Smooth muscle cell (in vitro differentiated cells): ENCODE measurements at regions not wholly inside any gene's neighbourhood (a gene's known extent, or its start where the extent isn't known, plus 50 kb on each side); places are given as distances from the start of the nearest gene placed in this dataset.

ENCODE experiments used
- DNase-seq: peaks from one replicate; lab custom pipeline; 2025; ENCODE audit not compliant: unreplicated experiment; lab: John Stamatoyannopoulos, UW
- H2AFZ ChIP-seq: fragments of 200-600 bp; sonication (generic); 2 replicates; pipeline ENCODE4 v1.6.0; 2016; ENCODE audit warnings: antibody characterized with exemption, low read depth, mild to moderate bottlenecking
- H3F3A ChIP-seq: fragments of 200-600 bp; sonication (generic); 2 replicates; pipeline ENCODE4 v1.6.0; 2017; ENCODE audit warnings: antibody characterized with exemption, low read depth
- H3K27ac ChIP-seq: fragments of 200-600 bp; sonication (generic); 2 replicates; pipeline ENCODE4 v1.5.1; 2016; ENCODE audit warnings: low read depth, mild to moderate bottlenecking
- H3K27me3 ChIP-seq: fragments of 200-600 bp; sonication (generic); 2 replicates; pipeline ENCODE4 v1.6.1; 2016; ENCODE audit warnings: low read depth, mild to moderate bottlenecking
- H3K36me3 ChIP-seq: fragments of 200-600 bp; sonication (generic); 2 replicates; pipeline ENCODE4 v1.5.1; 2016; ENCODE audit warnings: low read depth
- H3K4me1 ChIP-seq: fragments of 200-600 bp; sonication (generic); 2 replicates; pipeline ENCODE4 v1.5.1; 2016; ENCODE audit warnings: low read depth
- H3K4me2 ChIP-seq: fragments of 200-600 bp; sonication (generic); 2 replicates; pipeline ENCODE4 v1.6.0; 2016; ENCODE audit warnings: mild to moderate bottlenecking
- H3K4me3 ChIP-seq: fragments of 200-600 bp; sonication (generic); 2 replicates; pipeline ENCODE4 v1.5.1; 2016; ENCODE audit warnings: mild to moderate bottlenecking
- H3K79me2 ChIP-seq: fragments of 200-600 bp; sonication (generic); 2 replicates; pipeline ENCODE4 v1.6.0; 2016; ENCODE audit warnings: low read depth, mild to moderate bottlenecking
- H3K9ac ChIP-seq: fragments of 200-600 bp; sonication (generic); 2 replicates; pipeline ENCODE4 v1.6.0; 2016; ENCODE audit warnings: low read depth
- H3K9me3 ChIP-seq: fragments of 200-600 bp; sonication (generic); replicated peaks from 2 replicates; pipeline ENCODE4 v1.5.1; 2016; ENCODE audit warnings: low read depth
- H4K20me1 ChIP-seq: fragments of 200-600 bp; sonication (generic); 2 replicates; pipeline ENCODE4 v1.6.0; 2016; ENCODE audit warnings: low read depth
- CTCF ChIP-seq: fragments of 200-600 bp; sonication (generic); IDR thresholded peaks from 2 replicates; pipeline ENCODE4 v1.5.1; 2017; ENCODE audit warnings: borderline replicate concordance, mild to moderate bottlenecking, antibody characterized with exemption; ENCODE audit not compliant: insufficient read depth, poor library complexity, severe bottlenecking
- WGBS: methylation state at CpG from one replicate; pipeline ENCODE4 v1.1.7; 2016; ENCODE audit warnings: low lambda C conversion rate; 5-methylcytosine and 5-hydroxymethylcytosine counted together

DNA sequence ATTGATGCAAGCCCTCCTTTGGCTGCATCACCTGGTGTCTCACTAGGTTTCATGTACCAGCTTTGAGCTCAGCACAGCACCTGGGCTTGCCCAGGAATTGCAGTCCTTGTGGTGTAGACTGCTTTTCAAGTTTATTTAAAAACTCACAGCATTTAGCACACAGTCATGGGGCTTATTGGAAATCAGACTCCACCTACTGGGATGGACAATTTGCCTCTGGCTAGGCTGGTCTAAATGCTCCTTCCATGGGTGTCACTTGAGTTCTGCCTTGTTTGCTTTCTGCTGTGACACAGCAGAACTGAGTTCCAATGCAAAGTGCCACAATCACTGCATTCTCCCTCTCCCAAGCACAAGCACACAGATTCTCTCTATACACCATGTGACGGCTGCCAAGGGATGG is 453.3 kb downstream of the GABRG2 start:
- Histone ChIP-seq H3K9me3 (peaks cover 7% of the 10 kb centered on the region), H3K4me1 (no peaks in the 10 kb centered on the region), H3K4me3 (no peak overlapping the region), H3F3A (no peaks in the 10 kb centered on the region), H3K27ac (no peak overlapping the region), H3K4me2 (no peak overlapping the region), H2AFZ (no peak overlapping the region), H4K20me1 (no peaks in the 10 kb centered on the region), H3K27me3 (no peaks in the 10 kb centered on the region), H3K9ac (no peak overlapping the region), H3K36me3 (no peaks in the 10 kb centered on the region), H3K79me2 (no peaks in the 10 kb centered on the region)
- no peak for DNase-seq
- WGBS, result 97% methylated on average over 1 of the region's 1 CpG
- no peak for TF ChIP-seq CTCF

- Histone ChIP-seq H3K9ac (no peak overlapping the region), H3K9me3 (no peaks in the 10 kb centered on the region)
- WGBS, result 93% methylated on average over 1 of the region's 1 CpG
Measured at GRCh38 chr5:162529209-162529608, 461.6 kb downstream of the GABRG2 start.

DNA sequence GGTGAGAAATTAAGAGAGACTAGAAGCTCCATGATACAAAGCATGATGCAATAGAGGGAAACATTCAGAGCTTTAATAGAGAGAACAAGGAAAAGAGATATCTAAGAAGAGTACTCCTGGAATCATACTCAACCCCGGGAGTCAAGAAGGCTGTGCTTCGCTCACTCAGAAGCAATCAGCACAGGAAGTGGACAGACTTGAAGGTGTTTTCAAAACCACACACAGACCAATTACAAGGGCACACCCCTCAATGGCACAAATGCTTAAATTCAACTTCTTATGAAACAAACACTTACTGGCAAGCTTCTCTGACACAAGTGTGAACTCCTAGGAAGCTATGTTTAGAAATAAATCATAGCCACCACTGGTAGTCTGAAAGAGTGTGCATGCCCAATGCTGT is 462.3 kb downstream of the GABRG2 start:
- Histone ChIP-seq H3K27me3 (no peaks in the 10 kb centered on the region), H3K9me3 (no peaks in the 10 kb centered on the region), H3K27ac (no peak overlapping the region), H3K4me2 (no peak overlapping the region), H3K79me2 (no peaks in the 10 kb centered on the region), H3K36me3 (no peaks in the 10 kb centered on the region), H3K4me1 (no peaks in the 10 kb centered on the region), H2AFZ (no peak overlapping the region), H3K9ac (no peak overlapping the region), H3K4me3 (no peak overlapping the region), H4K20me1 (no peaks in the 10 kb centered on the region), H3F3A (no peaks in the 10 kb centered on the region)
- 85% methylated on average over 2 of the region's 2 CpGs for WGBS
- no peak for TF ChIP-seq CTCF
- no peak for DNase-seq

More at GRCh38 chr5:162529209-162529608, 461.6 kb downstream of the GABRG2 start:
- H3K27ac ChIP-seq, result no peak overlapping the region
- H3K27me3 ChIP-seq, result no peaks in the 10 kb centered on the region
- no peaks in the 10 kb centered on the region for H4K20me1 ChIP-seq
- no peak for DNase-seq
- H3K4me2 ChIP-seq, result no peak overlapping the region
- no peaks in the 10 kb centered on the region for H3F3A ChIP-seq
- H3K79me2 ChIP-seq, result no peaks in the 10 kb centered on the region
- no peak overlapping the region for H3K4me3 ChIP-seq
- H3K36me3 ChIP-seq, result no peaks in the 10 kb centered on the region
- H3K4me1 ChIP-seq, result no peaks in the 10 kb centered on the region
- no peak for TF ChIP-seq CTCF
- no peak overlapping the region for H2AFZ ChIP-seq

GRCh38 chr5:162543437-162543836 is 475.9 kb downstream of the GABRG2 start:
- no peak overlapping the region for H2AFZ ChIP-seq
- no peak for DNase-seq
- no peaks in the 10 kb centered on the region for H3K27me3 ChIP-seq
- no peaks in the 10 kb centered on the region for H3K79me2 ChIP-seq
- no peak overlapping the region for H3K4me3 ChIP-seq
- H3K36me3 ChIP-seq, result no peaks in the 10 kb centered on the region
- H3K4me1 ChIP-seq, result no peaks in the 10 kb centered on the region
- TF ChIP-seq CTCF, result no peak
- H3K9me3 ChIP-seq, result no peaks in the 10 kb centered on the region
- no peaks in the 10 kb centered on the region for H3F3A ChIP-seq
- no peak overlapping the region for H3K9ac ChIP-seq
- no peak overlapping the region for H3K4me2 ChIP-seq
- WGBS, result 93% methylated on average over 2 of the region's 2 CpGs
- no peaks in the 10 kb centered on the region for H4K20me1 ChIP-seq
- no peak overlapping the region for H3K27ac ChIP-seq
